Sigmoid colon (tissue), 6 donors: ENCODE measurements at regions not wholly inside any gene's neighbourhood (a gene's known extent, or its start where the extent isn't known, plus 50 kb on each side); places are given as distances from the start of the nearest gene placed in this dataset.

Source experiments
- DNase-seq: peaks from one replicate; pipeline ENCODE4 v3.0.0-alpha.2; 2019
- H3K27ac ChIP-seq, 4 donors: fragments of 200-600 bp; sonication (generic); one replicate each; pipeline ENCODE4 v1.5.1; 2016 to 2019; ENCODE audit warnings: mild to moderate bottlenecking in 1 of 4
- H3K27me3 ChIP-seq, 3 donors: fragments of 200-600 bp; sonication (generic); one replicate each; pipeline ENCODE4 v1.5.1; 2019; ENCODE audit warnings: mild to moderate bottlenecking in 1 of 3
- H3K36me3 ChIP-seq, 4 donors: fragments of 200-600 bp; sonication (generic); one replicate each; pipeline ENCODE4 v1.5.1; 2016 to 2019
- H3K4me1 ChIP-seq, 4 donors: fragments of 200-600 bp; sonication (generic); one replicate each; pipeline ENCODE4 v1.5.1; 2017 to 2019
- H3K4me3 ChIP-seq, 4 donors: fragments of 200-600 bp; sonication (generic); one replicate each; pipeline ENCODE4 v1.5.1; 2017 to 2019; ENCODE audit warnings: mild to moderate bottlenecking in 2 of 4, moderate library complexity in 1 of 4
- H3K9me3 ChIP-seq, 4 donors: fragments of 200-600 bp in 3 of 4; sonication (generic) in 3 of 4; one replicate each; pipeline versions ENCODE4 v1.5.1 to v1.6.1; 2013 to 2019
- CTCF ChIP-seq, 4 experiments: fragments of 450-650 bp in 3 of 4; fragments of 200-600 bp in 1 of 4; IDR thresholded peaks; one replicate each; pipeline ENCODE4 v1.5.1; 2016 to 2019; ENCODE audit warnings: antibody characterized with exemption in 4 of 4, mild to moderate bottlenecking in 3 of 4, moderate library complexity in 2 of 4
- EP300 ChIP-seq, 4 donors: sonication (generic); formaldehyde crosslinking; IDR thresholded peaks; one replicate each; pipeline ENCODE4 v1.6.1; 2017; ENCODE audit warnings: antibody characterized with exemption in 4 of 4
- POLR2A ChIP-seq, 2 donors: fragments of 450-650 bp; IDR thresholded peaks; one replicate each; pipeline ENCODE4 v1.6.1; 2016; ENCODE audit warnings: antibody characterized with exemption in 2 of 2, mild to moderate bottlenecking in 2 of 2, moderate library complexity in 2 of 2
- POLR2AphosphoS5 ChIP-seq, 4 donors: sonication (generic); formaldehyde crosslinking; IDR thresholded peaks; one replicate each; pipeline ENCODE4 v1.6.1; 2017; ENCODE audit warnings: antibody characterized with exemption in 4 of 4
- whole genome bisulfite sequencing, 2 donors: extraction: QIAGEN DNeasy Blood & Tissue Kit; methylation state at CpG; one replicate each; pipeline ENCODE4 v1.1.7; 2013; 5-methylcytosine and 5-hydroxymethylcytosine counted together
- intact Hi-C: fragments of 100-400 bp; cut with DNase I; formaldehyde crosslinking; loops from one replicate; pipeline ENCODE4 v1.15.1; 2023
- donor health status: healthy with polysubstance abuse.
- donor health status: healthy.

GRCh38 chr13:112198396-112199010, 131.6 kb downstream of the SOX1 start:
- no peak overlapping the region for H3K4me3 ChIP-seq
- peaks cover 0 to 44% (median 24%) of the 10 kb centered on the region in 3 donors for H3K27me3 ChIP-seq
- no peaks in the 10 kb centered on the region for H3K36me3 ChIP-seq
- H3K27ac ChIP-seq: no peak overlapping the region
- DNase-seq: peak; percentile 60
- intact Hi-C loops: no loop called here
- H3K9me3 ChIP-seq: no peaks in the 10 kb centered on the region
- H3K4me1 ChIP-seq: no peaks in the 10 kb centered on the region
- 86 to 90% methylated on average over 17 of the region's 17 CpGs for WGBS, 2 donors
- TF ChIP-seq CTCF (IDR thresholded peaks at IDR 0.05): no peak
- TF ChIP-seq EP300 (IDR thresholded peaks at IDR 0.05): no peak
- no peak for TF ChIP-seq POLR2AphosphoS5 (IDR thresholded peaks at IDR 0.05)
- TF ChIP-seq POLR2A (IDR thresholded peaks at IDR 0.05): no peak

GRCh38 chr13:112200200-112200599, 133.3 kb downstream of the SOX1 start:
- DNase-seq: peak; percentile 17
- 83 to 89% methylated on average over 10 of the region's 10 CpGs for WGBS, 2 donors
- H3K27ac ChIP-seq: no peak overlapping the region
- peaks cover 0 to 58% (median 37%) of the 10 kb centered on the region in 3 donors for H3K27me3 ChIP-seq
- intact Hi-C loops: no loop called here
- no peaks in the 10 kb centered on the region for H3K36me3 ChIP-seq
- peaks cover 0 to 6% (median 0%) of the 10 kb centered on the region in 4 donors for H3K4me1 ChIP-seq
- no peak overlapping the region for H3K4me3 ChIP-seq
- no peaks in the 10 kb centered on the region for H3K9me3 ChIP-seq
- TF ChIP-seq CTCF (IDR thresholded peaks at IDR 0.05) (no peak), EP300 (IDR thresholded peaks at IDR 0.05) (no peak), POLR2A (IDR thresholded peaks at IDR 0.05) (no peak), POLR2AphosphoS5 (IDR thresholded peaks at IDR 0.05) (no peak)

- Histone ChIP-seq H3K4me1 (peaks cover 0 to 9% (median 0%) of the 10 kb centered on the region in 4 donors), H3K27ac (no peak overlapping the region), H3K4me3 (no peak overlapping the region), H3K36me3 (no peaks in the 10 kb centered on the region), H3K9me3 (no peaks in the 10 kb centered on the region), H3K27me3 (peaks cover 0 to 79% (median 43%) of the 10 kb centered on the region in 3 donors)
- no peak for DNase-seq
- 91 to 93% methylated on average over 19 of the region's 19 CpGs for WGBS, 2 donors
- TF ChIP-seq EP300 (IDR thresholded peaks at IDR 0.05) (no peak), POLR2AphosphoS5 (IDR thresholded peaks at IDR 0.05) (no peak), CTCF (IDR thresholded peaks at IDR 0.05) (no peak), POLR2A (IDR thresholded peaks at IDR 0.05) (no peak)
- intact Hi-C loops: no loop called here
These were observed 135.3 kb downstream of the SOX1 start for GRCh38 chr13:112202266-112202665.

- H3K27ac ChIP-seq: no peak overlapping the region
- H3K36me3 ChIP-seq: no peaks in the 10 kb centered on the region
- 78 to 85% methylated on average over 10 of the region's 10 CpGs for WGBS, 2 donors
- peaks cover 0 to 9% (median 0%) of the 10 kb centered on the region in 4 donors for H3K4me1 ChIP-seq
- no peaks in the 10 kb centered on the region for H3K9me3 ChIP-seq
- intact Hi-C loops: no loop called here
- TF ChIP-seq CTCF (IDR thresholded peaks at IDR 0.05): no peak
- TF ChIP-seq EP300 (IDR thresholded peaks at IDR 0.05): no peak
- TF ChIP-seq POLR2AphosphoS5 (IDR thresholded peaks at IDR 0.05): no peak
- TF ChIP-seq POLR2A (IDR thresholded peaks at IDR 0.05): no peak
- H3K27me3 ChIP-seq: peaks cover 0 to 81% (median 49%) of the 10 kb centered on the region in 3 donors
- no peak overlapping the region for H3K4me3 ChIP-seq
- DNase-seq: no peak
These were observed 136.0 kb downstream of the SOX1 start for GRCh38 chr13:112202966-112203365.

- no peak for TF ChIP-seq POLR2AphosphoS5 (IDR thresholded peaks at IDR 0.05)
- WGBS, 2 donors: 89 to 90% methylated on average over 6 of the region's 6 CpGs
- no peaks in the 10 kb centered on the region for H3K36me3 ChIP-seq
- no peak overlapping the region for H3K4me3 ChIP-seq
- H3K27me3 ChIP-seq: peaks cover 0 to 81% (median 45%) of the 10 kb centered on the region in 3 donors
- intact Hi-C loops: no loop called here
- no peaks in the 10 kb centered on the region for H3K9me3 ChIP-seq
- no peak for DNase-seq
- H3K4me1 ChIP-seq: peaks cover 0 to 9% (median 0%) of the 10 kb centered on the region in 4 donors
- H3K27ac ChIP-seq: no peak overlapping the region
These were observed 136.7 kb downstream of the SOX1 start for GRCh38 chr13:112203614-112204013.
